Kidney epithelial cell (primary cell): ENCODE measurements at regions not wholly inside any gene's neighbourhood (a gene's known extent, or its start where the extent isn't known, plus 50 kb on each side); places are given as distances from the start of the nearest gene placed in this dataset.

Source experiments
- DNase-seq: peaks from one replicate; pipeline ENCODE4 v3.0.0-alpha.2; 2010; ENCODE audit warnings: low read depth
- H3K27me3 ChIP-seq: 2 replicates; pipeline ENCODE4 v1.6.0; 2011; ENCODE audit warnings: low read length; ENCODE audit not compliant: control insufficient read depth, insufficient read depth
- H3K36me3 ChIP-seq: 2 replicates; pipeline ENCODE4 v1.5.1; 2011; ENCODE audit warnings: low read length; ENCODE audit not compliant: control insufficient read depth, insufficient read depth
- H3K4me3 ChIP-seq: 2 replicates; pipeline ENCODE4 v1.5.1; 2011; ENCODE audit warnings: low read depth, mild to moderate bottlenecking, control low read depth, low read length
- CTCF ChIP-seq: IDR thresholded peaks from 2 replicates; pipeline ENCODE4 v1.5.1; 2011; ENCODE audit warnings: mild to moderate bottlenecking, moderate library complexity, low read length, control low read depth, inconsistent platforms; ENCODE audit not compliant: insufficient read depth, poor library complexity, severe bottlenecking

GRCh38 chr13:42681326-42682100 lies 99.9 kb upstream of the FAM216B start:
- no peak for TF ChIP-seq CTCF
- H3K27me3 ChIP-seq, result peaks cover 3% of the 10 kb centered on the region
- DNase-seq, result no peak

GRCh38 chr13:42684226-42684625 lies 97.2 kb upstream of the FAM216B start:
- Histone ChIP-seq H3K4me3 (no peak overlapping the region), H3K36me3 (no peaks in the 10 kb centered on the region), H3K27me3 (peaks cover 3% of the 10 kb centered on the region)
- no peak for TF ChIP-seq CTCF
- DNase-seq, result no peak

More at GRCh38 chr13:42681326-42682100, 99.9 kb upstream of the FAM216B start:
- Histone ChIP-seq H3K36me3 (no peaks in the 10 kb centered on the region), H3K4me3 (no peak overlapping the region)

- TF ChIP-seq CTCF, result no peak
- Histone ChIP-seq H3K36me3 (no peaks in the 10 kb centered on the region), H3K27me3 (peaks cover 3% of the 10 kb centered on the region), H3K4me3 (no peak overlapping the region)
- DNase-seq, result no peak
Observed at GRCh38 chr13:42685751-42686150, 95.6 kb upstream of the FAM216B start.

DNA sequence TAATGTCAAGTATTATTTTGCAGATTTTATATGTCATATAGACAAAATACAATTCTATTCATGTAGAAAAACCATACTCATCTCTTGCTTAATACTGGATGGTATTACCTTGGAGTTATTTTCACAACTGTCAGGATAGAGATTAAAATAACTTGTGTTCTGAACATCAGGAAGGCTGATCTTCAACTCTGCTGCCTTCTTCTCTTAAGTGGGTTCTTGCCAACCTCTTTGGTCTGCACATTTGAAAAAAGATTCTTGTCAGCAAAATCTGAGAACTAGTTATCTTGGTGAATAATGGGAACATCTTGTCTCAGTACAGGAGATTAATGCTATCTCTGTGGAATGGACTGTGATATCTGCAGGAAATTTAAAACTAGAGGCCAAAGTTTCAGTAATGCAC lies 95.2 kb upstream of the FAM216B start:
- H3K36me3 ChIP-seq, result no peaks in the 10 kb centered on the region
- no peak overlapping the region for H3K4me3 ChIP-seq
- no peak for TF ChIP-seq CTCF
- DNase-seq, result no peak
- peaks cover under 1% of the 10 kb centered on the region for H3K27me3 ChIP-seq

GRCh38 chr13:42688821-42689220 lies 92.6 kb upstream of the FAM216B start:
- no peak for DNase-seq

More at GRCh38 chr13:42688821-42689220, 92.6 kb upstream of the FAM216B start:
- H3K4me3 ChIP-seq, result no peak overlapping the region
- H3K36me3 ChIP-seq, result no peaks in the 10 kb centered on the region
- no peak for TF ChIP-seq CTCF
- no peaks in the 10 kb centered on the region for H3K27me3 ChIP-seq
